ENCODE measurements at regions not wholly inside any gene's neighbourhood (a gene's known extent, or its start where the extent isn't known, plus 50 kb on each side); places are given as distances from the start of the nearest gene placed in this dataset.

GRCh38 chr20:52586660-52587059 lies 385.5 kb upstream of the TSHZ2 start:
- H3K4me1 ChIP-seq (ENCODE audit: control insufficient read depth, insufficient read depth, low read length, poor library complexity, severe bottlenecking): no peaks in the 10 kb centered on the region
- H3K27me3 ChIP-seq (replicated peaks; ENCODE audit: control insufficient read depth, insufficient read depth, low read length, poor library complexity, severe bottlenecking): no peaks in the 10 kb centered on the region
- no peaks in the 10 kb centered on the region for H3K36me3 ChIP-seq (ENCODE audit: control insufficient read depth, insufficient read depth, low read length)
- H3K4me3 ChIP-seq (ENCODE audit: insufficient read depth, low read depth, low read length, poor library complexity, severe bottlenecking): no peak overlapping the region
- H3K9me3 ChIP-seq (ENCODE audit: control insufficient read depth, low read length): no peaks in the 10 kb centered on the region
- no peak for DNase-seq
- no peak overlapping the region for H3K27ac ChIP-seq (ENCODE audit: insufficient read depth, low read length, poor library complexity, severe bottlenecking)

GRCh38 chr20:52585333-52585732 lies 386.8 kb upstream of the TSHZ2 start:
- H3K4me3 ChIP-seq (ENCODE audit: insufficient read depth, low read depth, low read length, poor library complexity, severe bottlenecking): no peak overlapping the region
- H3K4me1 ChIP-seq (ENCODE audit: control insufficient read depth, insufficient read depth, low read length, poor library complexity, severe bottlenecking): no peaks in the 10 kb centered on the region
- H3K27ac ChIP-seq (ENCODE audit: insufficient read depth, low read length, poor library complexity, severe bottlenecking): no peak overlapping the region
- no peaks in the 10 kb centered on the region for H3K9me3 ChIP-seq (ENCODE audit: control insufficient read depth, low read length)
- no peaks in the 10 kb centered on the region for H3K36me3 ChIP-seq (ENCODE audit: control insufficient read depth, insufficient read depth, low read length)
- H3K27me3 ChIP-seq (replicated peaks; ENCODE audit: control insufficient read depth, insufficient read depth, low read length, poor library complexity, severe bottlenecking): no peaks in the 10 kb centered on the region
- DNase-seq: no peak

DNA sequence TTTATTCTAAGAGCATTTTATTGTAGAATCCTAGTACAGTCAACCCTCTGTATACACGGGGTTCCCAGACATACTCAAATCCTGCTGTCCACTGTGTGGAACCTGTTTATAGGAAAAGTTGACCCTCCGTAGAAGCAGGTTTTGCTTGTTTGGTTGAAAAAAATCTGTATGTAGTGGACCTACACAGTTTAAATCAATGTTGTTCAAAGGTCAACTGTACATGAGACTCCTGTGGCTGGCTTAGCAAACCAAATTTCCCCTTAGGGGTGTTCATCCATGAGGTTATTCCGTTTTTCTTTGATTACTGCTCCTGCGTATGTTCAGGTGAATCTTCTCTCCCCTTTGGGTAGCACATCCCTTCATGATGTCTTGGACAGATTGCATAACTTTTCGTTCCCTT lies 387.0 kb upstream of the ZFP64 start:
- no peak overlapping the region for H3K27ac ChIP-seq (ENCODE audit: insufficient read depth, low read length, poor library complexity, severe bottlenecking)
- H3K9me3 ChIP-seq (ENCODE audit: control insufficient read depth, low read length): no peaks in the 10 kb centered on the region
- no peak for DNase-seq

DNA sequence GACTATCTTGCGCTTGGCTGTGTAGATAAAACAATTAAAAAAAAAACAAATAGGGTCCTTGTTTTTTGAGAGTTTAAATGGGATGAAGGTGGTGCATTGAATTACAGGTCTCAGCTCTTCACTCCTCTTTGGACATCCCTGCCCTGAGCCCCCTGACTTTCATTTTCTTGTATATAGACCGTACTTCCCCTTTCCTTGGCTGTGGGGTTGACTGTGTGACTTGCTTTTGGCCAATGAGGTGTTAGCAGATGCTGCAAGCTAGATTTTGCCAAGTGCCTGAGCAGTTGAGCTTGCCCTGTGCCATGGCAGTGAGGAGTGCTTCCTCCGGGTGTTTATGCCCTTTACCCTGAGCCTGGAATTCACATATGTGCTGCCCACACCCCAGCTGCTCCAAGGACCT lies 386.1 kb upstream of the ZFP64 start:
- no peaks in the 10 kb centered on the region for H3K27me3 ChIP-seq (replicated peaks; ENCODE audit: control insufficient read depth, insufficient read depth, low read length, poor library complexity, severe bottlenecking)

More for the DNA sequence above, 387.0 kb upstream of the ZFP64 start:
- no peaks in the 10 kb centered on the region for H3K27me3 ChIP-seq (replicated peaks; ENCODE audit: control insufficient read depth, insufficient read depth, low read length, poor library complexity, severe bottlenecking)
- H3K36me3 ChIP-seq (ENCODE audit: control insufficient read depth, insufficient read depth, low read length): no peaks in the 10 kb centered on the region
- no peaks in the 10 kb centered on the region for H3K4me1 ChIP-seq (ENCODE audit: control insufficient read depth, insufficient read depth, low read length, poor library complexity, severe bottlenecking)
- no peak overlapping the region for H3K4me3 ChIP-seq (ENCODE audit: insufficient read depth, low read depth, low read length, poor library complexity, severe bottlenecking)

DNA sequence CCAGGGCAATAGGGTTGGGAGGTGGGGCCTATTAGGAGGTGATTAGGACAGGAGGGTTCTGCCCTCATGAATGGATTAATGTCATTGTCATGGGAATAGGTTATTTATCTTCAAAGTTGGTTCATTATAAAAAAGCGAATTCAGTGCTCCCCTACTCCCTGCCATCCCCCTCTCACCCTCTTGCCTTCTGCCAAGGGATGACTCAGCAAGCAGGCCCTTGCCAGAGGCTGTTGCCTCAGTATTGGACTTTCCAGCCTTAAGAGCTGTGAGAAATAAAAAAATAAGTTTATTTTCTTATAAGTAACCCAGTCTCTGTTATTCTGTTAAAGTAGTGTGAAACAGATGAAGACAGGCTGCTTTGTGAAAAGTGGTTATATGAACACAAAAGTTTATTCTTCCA lies 381.1 kb upstream of the ZFP64 start:
- no peaks in the 10 kb centered on the region for H3K27me3 ChIP-seq (replicated peaks; ENCODE audit: control insufficient read depth, insufficient read depth, low read length, poor library complexity, severe bottlenecking)
- H3K36me3 ChIP-seq (ENCODE audit: control insufficient read depth, insufficient read depth, low read length): no peaks in the 10 kb centered on the region
- DNase-seq: no peak
- no peaks in the 10 kb centered on the region for H3K9me3 ChIP-seq (ENCODE audit: control insufficient read depth, low read length)
- no peak overlapping the region for H3K4me3 ChIP-seq (ENCODE audit: insufficient read depth, low read depth, low read length, poor library complexity, severe bottlenecking)
- no peaks in the 10 kb centered on the region for H3K4me1 ChIP-seq (ENCODE audit: control insufficient read depth, insufficient read depth, low read length, poor library complexity, severe bottlenecking)
- H3K27ac ChIP-seq (ENCODE audit: insufficient read depth, low read length, poor library complexity, severe bottlenecking): no peak overlapping the region

More for the DNA sequence above, 386.1 kb upstream of the ZFP64 start:
- Histone ChIP-seq H3K4me3 (ENCODE audit: insufficient read depth, low read depth, low read length, poor library complexity, severe bottlenecking) (no peak overlapping the region), H3K4me1 (ENCODE audit: control insufficient read depth, insufficient read depth, low read length, poor library complexity, severe bottlenecking) (no peaks in the 10 kb centered on the region), H3K27ac (ENCODE audit: insufficient read depth, low read length, poor library complexity, severe bottlenecking) (no peak overlapping the region), H3K9me3 (ENCODE audit: control insufficient read depth, low read length) (no peaks in the 10 kb centered on the region), H3K36me3 (ENCODE audit: control insufficient read depth, insufficient read depth, low read length) (no peaks in the 10 kb centered on the region)
- DNase-seq: no peak

DNA sequence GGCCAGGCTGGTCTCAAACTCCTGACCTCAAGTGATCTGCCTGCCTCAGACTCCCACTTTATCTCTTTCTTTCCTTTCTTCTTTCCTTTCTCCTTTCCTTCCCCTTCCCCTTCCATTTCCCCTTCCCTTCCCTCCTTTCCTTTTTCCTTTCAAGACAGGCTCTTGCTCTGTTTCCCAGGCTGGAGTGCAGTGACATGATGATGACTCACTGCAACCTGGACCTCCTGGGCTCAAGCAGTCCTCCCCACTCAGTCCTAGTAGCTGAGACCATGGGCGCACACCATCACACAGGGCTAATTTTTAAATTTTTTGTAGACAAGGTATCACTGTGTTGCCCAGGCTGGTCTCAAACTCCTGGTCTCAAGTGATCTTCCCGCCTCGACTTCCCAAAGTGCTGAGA lies 377.6 kb upstream of the ZFP64 start:
- Histone ChIP-seq H3K9me3 (ENCODE audit: control insufficient read depth, low read length) (no peaks in the 10 kb centered on the region), H3K4me1 (ENCODE audit: control insufficient read depth, insufficient read depth, low read length, poor library complexity, severe bottlenecking) (no peaks in the 10 kb centered on the region), H3K36me3 (ENCODE audit: control insufficient read depth, insufficient read depth, low read length) (no peaks in the 10 kb centered on the region), H3K4me3 (ENCODE audit: insufficient read depth, low read depth, low read length, poor library complexity, severe bottlenecking) (no peak overlapping the region), H3K27ac (ENCODE audit: insufficient read depth, low read length, poor library complexity, severe bottlenecking) (no peak overlapping the region), H3K27me3 (replicated peaks; ENCODE audit: control insufficient read depth, insufficient read depth, low read length, poor library complexity, severe bottlenecking) (no peaks in the 10 kb centered on the region)
- DNase-seq: no peak

DNA sequence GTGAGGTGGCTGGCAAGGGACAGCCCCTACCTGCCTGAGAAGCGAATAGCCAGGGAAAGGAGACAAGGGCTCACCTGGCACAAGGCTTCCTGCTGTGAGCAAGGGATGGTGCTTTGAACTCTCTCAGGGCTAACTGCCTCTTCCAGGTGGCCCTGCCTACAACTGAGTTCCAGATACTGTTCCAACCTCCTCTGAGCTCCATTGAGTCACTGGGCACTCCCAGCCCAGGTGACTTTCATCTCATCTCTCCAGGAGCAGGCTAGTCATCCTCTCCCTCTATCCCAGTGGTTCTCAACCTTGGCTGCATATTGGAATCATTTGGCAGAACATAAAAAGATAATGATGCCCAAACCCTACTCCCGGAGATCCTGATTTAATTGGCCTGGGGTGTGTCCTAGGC lies 374.0 kb upstream of the ZFP64 start:
- no peak overlapping the region for H3K4me3 ChIP-seq (ENCODE audit: insufficient read depth, low read depth, low read length, poor library complexity, severe bottlenecking)
- DNase-seq: no peak
- H3K27me3 ChIP-seq (replicated peaks; ENCODE audit: control insufficient read depth, insufficient read depth, low read length, poor library complexity, severe bottlenecking): no peaks in the 10 kb centered on the region
- no peaks in the 10 kb centered on the region for H3K9me3 ChIP-seq (ENCODE audit: control insufficient read depth, low read length)
- no peaks in the 10 kb centered on the region for H3K4me1 ChIP-seq (ENCODE audit: control insufficient read depth, insufficient read depth, low read length, poor library complexity, severe bottlenecking)
- no peak overlapping the region for H3K27ac ChIP-seq (ENCODE audit: insufficient read depth, low read length, poor library complexity, severe bottlenecking)
- H3K36me3 ChIP-seq (ENCODE audit: control insufficient read depth, insufficient read depth, low read length): no peaks in the 10 kb centered on the region

DNA sequence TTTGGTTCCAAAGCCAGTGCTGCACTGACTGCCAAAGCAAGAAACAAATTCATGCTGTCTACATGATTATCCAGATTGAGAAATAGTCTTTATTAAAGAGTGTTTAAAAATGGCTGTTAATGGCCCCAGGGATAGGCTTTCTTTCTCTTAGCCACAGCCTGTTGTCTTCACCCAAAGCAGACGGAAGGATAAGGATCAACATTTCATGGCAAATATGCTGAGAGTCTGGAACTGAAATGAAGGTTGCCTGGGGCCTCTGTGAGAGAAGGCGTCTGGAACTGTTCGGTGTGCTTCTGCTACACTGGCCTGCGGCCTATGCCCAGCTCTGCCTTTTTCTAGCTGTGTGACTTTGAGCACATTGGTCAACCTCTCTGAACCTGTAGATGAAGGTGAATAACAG lies 373.0 kb upstream of the ZFP64 start:
- no peaks in the 10 kb centered on the region for H3K4me1 ChIP-seq (ENCODE audit: control insufficient read depth, insufficient read depth, low read length, poor library complexity, severe bottlenecking)
- no peaks in the 10 kb centered on the region for H3K36me3 ChIP-seq (ENCODE audit: control insufficient read depth, insufficient read depth, low read length)
- no peak overlapping the region for H3K27ac ChIP-seq (ENCODE audit: insufficient read depth, low read length, poor library complexity, severe bottlenecking)
- H3K9me3 ChIP-seq (ENCODE audit: control insufficient read depth, low read length): no peaks in the 10 kb centered on the region
- no peak overlapping the region for H3K4me3 ChIP-seq (ENCODE audit: insufficient read depth, low read depth, low read length, poor library complexity, severe bottlenecking)
- DNase-seq: no peak
- H3K27me3 ChIP-seq (replicated peaks; ENCODE audit: control insufficient read depth, insufficient read depth, low read length, poor library complexity, severe bottlenecking): no peaks in the 10 kb centered on the region

DNA sequence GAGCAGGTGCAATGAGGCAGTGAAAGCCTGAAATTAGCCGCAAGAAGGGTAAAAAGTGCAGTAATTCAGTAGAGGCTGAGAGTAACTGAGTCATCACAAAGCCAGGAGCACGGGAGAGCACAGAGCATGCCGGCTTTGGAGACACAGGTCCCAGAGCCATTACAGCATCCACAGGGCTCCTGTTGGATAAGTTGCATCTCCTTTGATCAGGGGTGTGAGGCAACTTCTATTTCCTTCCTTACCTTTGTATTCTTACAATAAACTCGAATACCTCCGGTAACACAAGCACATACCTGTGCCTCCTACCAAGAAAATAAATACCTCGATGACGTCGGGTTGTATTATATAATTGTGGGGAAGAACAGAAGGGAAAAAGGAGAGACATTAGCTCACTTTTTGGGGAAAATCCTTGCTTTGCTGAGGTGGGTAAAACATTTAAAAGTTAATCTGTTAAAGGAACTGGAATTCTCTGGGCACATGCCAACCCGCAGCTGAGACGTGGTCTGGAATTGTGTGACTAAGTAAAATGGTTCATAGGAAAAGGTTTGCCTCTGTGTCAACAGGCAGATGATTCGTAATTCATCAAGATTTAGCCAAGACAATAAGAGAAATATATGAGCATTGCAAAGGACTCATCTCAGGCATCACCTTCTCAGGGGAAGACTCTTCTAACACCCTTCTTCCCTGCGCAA lies 360.7 kb upstream of the ZFP64 start:
- Histone ChIP-seq H3K9me3 (ENCODE audit: control insufficient read depth, low read length) (no peaks in the 10 kb centered on the region), H3K36me3 (ENCODE audit: control insufficient read depth, insufficient read depth, low read length) (no peaks in the 10 kb centered on the region), H3K27me3 (replicated peaks; ENCODE audit: control insufficient read depth, insufficient read depth, low read length, poor library complexity, severe bottlenecking) (no peaks in the 10 kb centered on the region), H3K4me1 (ENCODE audit: control insufficient read depth, insufficient read depth, low read length, poor library complexity, severe bottlenecking) (no peaks in the 10 kb centered on the region), H3K4me3 (ENCODE audit: insufficient read depth, low read depth, low read length, poor library complexity, severe bottlenecking) (no peak overlapping the region), H3K27ac (ENCODE audit: insufficient read depth, low read length, poor library complexity, severe bottlenecking) (no peak overlapping the region)
- DNase-seq: no peak

- Histone ChIP-seq H3K4me3 (ENCODE audit: insufficient read depth, low read depth, low read length, poor library complexity, severe bottlenecking) (no peak overlapping the region), H3K36me3 (ENCODE audit: control insufficient read depth, insufficient read depth, low read length) (no peaks in the 10 kb centered on the region), H3K27ac (ENCODE audit: insufficient read depth, low read length, poor library complexity, severe bottlenecking) (no peak overlapping the region), H3K4me1 (ENCODE audit: control insufficient read depth, insufficient read depth, low read length, poor library complexity, severe bottlenecking) (no peaks in the 10 kb centered on the region), H3K9me3 (ENCODE audit: control insufficient read depth, low read length) (no peaks in the 10 kb centered on the region), H3K27me3 (replicated peaks; ENCODE audit: control insufficient read depth, insufficient read depth, low read length, poor library complexity, severe bottlenecking) (peaks cover 3% of the 10 kb centered on the region)
- no peak for DNase-seq
Observed at GRCh38 chr20:52542131-52542530, 350.6 kb upstream of the ZFP64 start.
